ENCODE measurements at regions not wholly inside any gene's neighbourhood (a gene's known extent, or its start where the extent isn't known, plus 50 kb on each side); places are given as distances from the start of the nearest gene placed in this dataset.

GRCh38 chr13:84607261-84608013 lies 725.2 kb upstream of the SLITRK1 start:
- Mint-ChIP-seq H3K4me1 (peaks cover 3% of the 10 kb centered on the region; the same call in 1 of the 2 replicates), H3K27me3 (ENCODE audit: low read depth) (no peaks in the 10 kb centered on the region), H3K4me3 (no peak overlapping the region), H3K36me3 (no peaks in the 10 kb centered on the region), H3K27ac (no peak overlapping the region), H3K9me3 (no peaks in the 10 kb centered on the region)
- TF ChIP-seq GTF2I (CRISPR knock-in tag; conservative IDR thresholded peaks at IDR 0.05) (no peak), ZNF425 (CRISPR knock-in tag; conservative IDR thresholded peaks at IDR 0.05) (no peak), FOXJ3 (CRISPR knock-in tag; IDR thresholded peaks at IDR 0.05; ENCODE audit: borderline replicate concordance) (no peak), ARID4B (CRISPR knock-in tag; IDR thresholded peaks at IDR 0.05; ENCODE audit: borderline replicate concordance) (no peak), ZNF423 (CRISPR knock-in tag; IDR thresholded peaks at IDR 0.05) (no peak), CTCF (IDR thresholded peaks at IDR 0.05) (no peak), NFE2L1 (CRISPR knock-in tag; IDR thresholded peaks at IDR 0.05) (no peak), RELA (CRISPR knock-in tag; IDR thresholded peaks at IDR 0.05; ENCODE audit: borderline replicate concordance) (no peak), EMX1 (CRISPR knock-in tag; IDR thresholded peaks at IDR 0.05) (no peak), ETV6 (CRISPR knock-in tag; IDR thresholded peaks at IDR 0.05) (no peak), JUN (CRISPR knock-in tag; IDR thresholded peaks at IDR 0.05) (no peak), ZNF317 (CRISPR knock-in tag; IDR thresholded peaks at IDR 0.05; ENCODE audit: borderline replicate concordance, low read depth) (no peak), CREB1 (CRISPR knock-in tag; IDR thresholded peaks at IDR 0.05) (no peak), MXD4 (CRISPR knock-in tag; IDR thresholded peaks at IDR 0.05; ENCODE audit: borderline replicate concordance) (no peak), E2F4 (CRISPR knock-in tag; IDR thresholded peaks at IDR 0.05; ENCODE audit: borderline replicate concordance, low read depth) (no peak), FOXP1 (CRISPR knock-in tag; IDR thresholded peaks at IDR 0.05; ENCODE audit: borderline replicate concordance) (no peak), AFF4 (CRISPR knock-in tag; IDR thresholded peaks at IDR 0.05; ENCODE audit: borderline replicate concordance) (no peak)
- CTCF ChIA-PET = no interaction called here
- ATAC-seq = no peak
- POLR2A ChIA-PET = no interaction called here
- DNase-seq (ENCODE audit: low spot score) = no peak
